Loucy (cell line): ENCODE measurements at regions not wholly inside any gene's neighbourhood (a gene's known extent, or its start where the extent isn't known, plus 50 kb on each side); places are given as distances from the start of the nearest gene placed in this dataset.

ENCODE experiments used
- H2AFZ ChIP-seq: fragments of 200-600 bp; sonication (generic); 2 replicates; pipeline ENCODE4 v1.6.0; 2016; ENCODE audit warnings: antibody characterized with exemption, mild to moderate bottlenecking, low read length, moderate library complexity
- H3F3A ChIP-seq: fragments of 200-600 bp; 2 replicates; pipeline ENCODE4 v1.6.0; 2016; ENCODE audit warnings: antibody characterized with exemption, low read depth, mild to moderate bottlenecking
- H3K27me3 ChIP-seq: fragments of 200-600 bp; sonication (generic); 2 replicates; pipeline ENCODE4 v1.6.1; 2014; ENCODE audit warnings: low read length, mild to moderate bottlenecking; ENCODE audit not compliant: insufficient read depth, poor library complexity, severe bottlenecking
- H3K36me3 ChIP-seq: fragments of 200-600 bp; sonication (generic); 2 replicates; pipeline ENCODE4 v1.6.1; 2016; ENCODE audit warnings: low read length; ENCODE audit not compliant: insufficient read depth
- H3K4me1 ChIP-seq: fragments of 200-600 bp; sonication (generic); 2 replicates; pipeline ENCODE4 v1.5.1; 2014; ENCODE audit warnings: low read length, mild to moderate bottlenecking; ENCODE audit not compliant: insufficient read depth, poor library complexity, severe bottlenecking
- H3K4me2 ChIP-seq: fragments of 200-600 bp; sonication (generic); 2 replicates; pipeline ENCODE4 v1.6.0; 2014; ENCODE audit warnings: antibody characterized with exemption, low read length, low read depth, mild to moderate bottlenecking; ENCODE audit not compliant: poor library complexity, severe bottlenecking
- H3K4me3 ChIP-seq: fragments of 200-600 bp; sonication (generic); 2 replicates; pipeline ENCODE4 v1.5.1; 2014; ENCODE audit warnings: low read length, mild to moderate bottlenecking, mixed read lengths; ENCODE audit not compliant: poor library complexity, severe bottlenecking
- H3K79me2 ChIP-seq: fragments of 200-600 bp; sonication (generic); 2 replicates; pipeline ENCODE4 v1.6.1; 2014; ENCODE audit warnings: low read length; ENCODE audit not compliant: insufficient read depth
- H3K9ac ChIP-seq: fragments of 200-600 bp; sonication (generic); 2 replicates; pipeline ENCODE4 v1.6.0; 2014; ENCODE audit warnings: mild to moderate bottlenecking, low read depth, low read length, moderate library complexity; ENCODE audit not compliant: poor library complexity, severe bottlenecking
- H3K9me2 ChIP-seq: fragments of 200-600 bp; sonication (generic); replicated peaks from 2 replicates; pipeline ENCODE4 v1.6.1; 2016; ENCODE audit warnings: low read depth, low read length, mixed read lengths
- H3K9me3 ChIP-seq: fragments of 200-600 bp; sonication (generic); 2 replicates; pipeline ENCODE4 v1.6.1; 2014; ENCODE audit warnings: mild to moderate bottlenecking, antibody characterized with exemption, low read length, low read depth; ENCODE audit not compliant: insufficient read depth
- H4K20me1 ChIP-seq: fragments of 200-600 bp; sonication (generic); 2 replicates; pipeline ENCODE4 v1.6.0; 2014; ENCODE audit warnings: antibody characterized with exemption, low read length, mild to moderate bottlenecking; ENCODE audit not compliant: insufficient read depth, poor library complexity, severe bottlenecking
- EZH2phosphoT487 ChIP-seq: fragments of 200-600 bp; IDR thresholded peaks from 2 replicates; pipeline ENCODE4 v1.6.1; 2018; ENCODE audit warnings: antibody characterized with exemption, mild to moderate bottlenecking, moderate library complexity, borderline replicate concordance
- TF ChIP-seq, protein P1 (sequence below): fragments of 200-600 bp; sonication (generic); conservative IDR thresholded peaks from 2 replicates; pipeline ENCODE4 v1.5.1; 2014; ENCODE audit warnings: mild to moderate bottlenecking, antibody characterized with exemption, low read length

- Histone ChIP-seq H4K20me1 (no peaks in the 10 kb centered on the region), H3K9me2 (no peaks in the 10 kb centered on the region), H3K27me3 (no peaks in the 10 kb centered on the region), H3F3A (no peaks in the 10 kb centered on the region), H3K4me2 (no peak overlapping the region), H2AFZ (no peak overlapping the region), H3K36me3 (no peaks in the 10 kb centered on the region), H3K9ac (no peak overlapping the region), H3K9me3 (no peaks in the 10 kb centered on the region), H3K4me3 (no peak overlapping the region), H3K79me2 (no peaks in the 10 kb centered on the region), H3K4me1 (peaks cover 10% of the 10 kb centered on the region)
- TF ChIP-seq EZH2phosphoT487, result no peak
- TF ChIP-seq, protein P1, sequence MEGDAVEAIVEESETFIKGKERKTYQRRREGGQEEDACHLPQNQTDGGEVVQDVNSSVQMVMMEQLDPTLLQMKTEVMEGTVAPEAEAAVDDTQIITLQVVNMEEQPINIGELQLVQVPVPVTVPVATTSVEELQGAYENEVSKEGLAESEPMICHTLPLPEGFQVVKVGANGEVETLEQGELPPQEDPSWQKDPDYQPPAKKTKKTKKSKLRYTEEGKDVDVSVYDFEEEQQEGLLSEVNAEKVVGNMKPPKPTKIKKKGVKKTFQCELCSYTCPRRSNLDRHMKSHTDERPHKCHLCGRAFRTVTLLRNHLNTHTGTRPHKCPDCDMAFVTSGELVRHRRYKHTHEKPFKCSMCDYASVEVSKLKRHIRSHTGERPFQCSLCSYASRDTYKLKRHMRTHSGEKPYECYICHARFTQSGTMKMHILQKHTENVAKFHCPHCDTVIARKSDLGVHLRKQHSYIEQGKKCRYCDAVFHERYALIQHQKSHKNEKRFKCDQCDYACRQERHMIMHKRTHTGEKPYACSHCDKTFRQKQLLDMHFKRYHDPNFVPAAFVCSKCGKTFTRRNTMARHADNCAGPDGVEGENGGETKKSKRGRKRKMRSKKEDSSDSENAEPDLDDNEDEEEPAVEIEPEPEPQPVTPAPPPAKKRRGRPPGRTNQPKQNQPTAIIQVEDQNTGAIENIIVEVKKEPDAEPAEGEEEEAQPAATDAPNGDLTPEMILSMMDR, result no peak
These were observed 417.0 kb upstream of the MEIS2 start for GRCh38 chr15:37517191-37517895.

GRCh38 chr15:37518436-37518835, 416.0 kb upstream of the TMCO5A start:
- Histone ChIP-seq H3K9ac (no peak overlapping the region), H3K79me2 (no peaks in the 10 kb centered on the region), H3F3A (no peaks in the 10 kb centered on the region), H2AFZ (no peak overlapping the region), H3K36me3 (no peaks in the 10 kb centered on the region), H3K27me3 (no peaks in the 10 kb centered on the region), H3K4me2 (no peak overlapping the region), H3K9me3 (no peaks in the 10 kb centered on the region), H3K9me2 (no peaks in the 10 kb centered on the region), H4K20me1 (no peaks in the 10 kb centered on the region), H3K4me1 (peaks cover 10% of the 10 kb centered on the region), H3K4me3 (no peak overlapping the region)
- TF ChIP-seq EZH2phosphoT487, result no peak
- TF ChIP-seq, protein P1, result no peak

DNA sequence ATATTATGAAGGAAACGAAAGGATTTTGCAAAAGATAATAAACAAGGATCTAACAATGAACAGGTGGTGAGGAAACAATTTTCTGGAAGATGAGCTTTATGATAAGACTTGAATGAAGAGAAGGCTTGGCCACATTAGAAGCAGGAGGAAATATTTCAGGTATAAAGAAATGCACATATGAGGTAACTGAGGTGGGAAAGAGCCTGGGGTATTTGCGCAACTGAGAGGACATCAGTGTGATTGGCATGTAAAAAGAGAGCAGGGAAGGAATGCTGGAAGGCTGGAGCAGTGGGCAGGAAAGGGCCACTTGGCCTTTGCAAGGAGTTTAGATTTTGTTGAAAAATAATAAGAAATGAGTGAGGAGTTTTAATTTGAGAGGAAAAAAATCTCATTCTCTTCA, 414.4 kb upstream of the TMCO5A start:
- Histone ChIP-seq H3K4me2 (peak overlapping the region; percentile 21), H3K9ac (no peak overlapping the region), H3K4me3 (no peak overlapping the region), H3K4me1 (peaks cover 10% of the 10 kb centered on the region), H3K27me3 (no peaks in the 10 kb centered on the region), H2AFZ (no peak overlapping the region), H4K20me1 (no peaks in the 10 kb centered on the region), H3F3A (no peaks in the 10 kb centered on the region), H3K9me3 (no peaks in the 10 kb centered on the region), H3K36me3 (no peaks in the 10 kb centered on the region), H3K79me2 (no peaks in the 10 kb centered on the region), H3K9me2 (no peaks in the 10 kb centered on the region)
- TF ChIP-seq EZH2phosphoT487, result no peak
- TF ChIP-seq, protein P1, result no peak
